ENCODE measurements at regions not wholly inside any gene's neighbourhood (a gene's known extent, or its start where the extent isn't known, plus 50 kb on each side); places are given as distances from the start of the nearest gene placed in this dataset.
"Not testable (repeated sequence)": the region's sequence is repeated elsewhere in the genome, so short reads cannot be mapped to it uniquely, and the experiment has no call there.

GRCh38 chr1:157197906-157198435 lies 59.8 kb upstream of the ETV3 start:
- Histone ChIP-seq H3K27me3 (ENCODE audit: control insufficient read depth, insufficient read depth, low read length) (peaks cover 27% of the 10 kb centered on the region), H3K36me3 (ENCODE audit: control insufficient read depth, insufficient read depth, low read length) (no peaks in the 10 kb centered on the region), H3K4me3 (ENCODE audit: low read depth, low read length) (no peak overlapping the region)
- DNase-seq (ENCODE audit: low read depth), result no peak
- no peak for TF ChIP-seq CTCF (IDR thresholded peaks at IDR 0.05; ENCODE audit: insufficient read depth, low read length, poor library complexity, severe bottlenecking)

- DNase-seq (ENCODE audit: low read depth), result not testable (repeated sequence)
Measured at GRCh38 chr1:157196670-157197456, 58.7 kb upstream of the ETV3 start.

GRCh38 chr1:157196245-157196543 lies 58.0 kb upstream of the ETV3 start:
- Histone ChIP-seq H3K4me3 (ENCODE audit: low read depth, low read length) (no peak overlapping the region), H3K27me3 (ENCODE audit: control insufficient read depth, insufficient read depth, low read length) (peaks cover 34% of the 10 kb centered on the region), H3K36me3 (ENCODE audit: control insufficient read depth, insufficient read depth, low read length) (no peaks in the 10 kb centered on the region)
- TF ChIP-seq CTCF (IDR thresholded peaks at IDR 0.05; ENCODE audit: insufficient read depth, low read length, poor library complexity, severe bottlenecking), result no peak
- DNase-seq (ENCODE audit: low read depth), result no peak

More at GRCh38 chr1:157196670-157197456, 58.7 kb upstream of the ETV3 start:
- H3K4me3 ChIP-seq (ENCODE audit: low read depth, low read length); H3K36me3 ChIP-seq (ENCODE audit: control insufficient read depth, insufficient read depth, low read length): not testable (repeated sequence)
- H3K27me3 ChIP-seq (ENCODE audit: control insufficient read depth, insufficient read depth, low read length), result peaks cover 34% of the 10 kb centered on the region
- peak; percentile 30 for TF ChIP-seq CTCF (IDR thresholded peaks at IDR 0.05; ENCODE audit: insufficient read depth, low read length, poor library complexity, severe bottlenecking)

GRCh38 chr1:157195521-157196244 lies 57.5 kb upstream of the ETV3 start:
- no peak for DNase-seq (ENCODE audit: low read depth)
- TF ChIP-seq CTCF (IDR thresholded peaks at IDR 0.05; ENCODE audit: insufficient read depth, low read length, poor library complexity, severe bottlenecking), result no peak
- H3K36me3 ChIP-seq (ENCODE audit: control insufficient read depth, insufficient read depth, low read length), result no peaks in the 10 kb centered on the region

GRCh38 chr1:157194731-157195520 lies 56.7 kb upstream of the ETV3 start:
- no peaks in the 10 kb centered on the region for H3K36me3 ChIP-seq (ENCODE audit: control insufficient read depth, insufficient read depth, low read length)
- no peak for DNase-seq (ENCODE audit: low read depth)
- H3K27me3 ChIP-seq (ENCODE audit: control insufficient read depth, insufficient read depth, low read length), result peaks cover 36% of the 10 kb centered on the region
- no peak overlapping the region for H3K4me3 ChIP-seq (ENCODE audit: low read depth, low read length)
- TF ChIP-seq CTCF (IDR thresholded peaks at IDR 0.05; ENCODE audit: insufficient read depth, low read length, poor library complexity, severe bottlenecking), result no peak

More at GRCh38 chr1:157195521-157196244, 57.5 kb upstream of the ETV3 start:
- Histone ChIP-seq H3K27me3 (ENCODE audit: control insufficient read depth, insufficient read depth, low read length) (peaks cover 34% of the 10 kb centered on the region), H3K4me3 (ENCODE audit: low read depth, low read length) (no peak overlapping the region)
